DOHH2 (cell line): ENCODE measurements at regions not wholly inside any gene's neighbourhood (a gene's known extent, or its start where the extent isn't known, plus 50 kb on each side); places are given as distances from the start of the nearest gene placed in this dataset.

Experiments used
- CTCF ChIP-seq: fragments of 200-600 bp; sonication (generic); IDR thresholded peaks from one replicate; pipeline ENCODE4 v1.5.1; 2014; ENCODE audit warnings: antibody characterized with exemption, mild to moderate bottlenecking, low read depth, low read length; ENCODE audit not compliant: poor library complexity, severe bottlenecking
- EZH2phosphoT487 ChIP-seq: fragments of 200-600 bp; sonication (generic); IDR thresholded peaks from 2 replicates; pipeline ENCODE4 v1.6.1; 2017; ENCODE audit warnings: borderline replicate concordance, mild to moderate bottlenecking, antibody characterized with exemption, low read length, moderate library complexity, mixed read lengths

DNA sequence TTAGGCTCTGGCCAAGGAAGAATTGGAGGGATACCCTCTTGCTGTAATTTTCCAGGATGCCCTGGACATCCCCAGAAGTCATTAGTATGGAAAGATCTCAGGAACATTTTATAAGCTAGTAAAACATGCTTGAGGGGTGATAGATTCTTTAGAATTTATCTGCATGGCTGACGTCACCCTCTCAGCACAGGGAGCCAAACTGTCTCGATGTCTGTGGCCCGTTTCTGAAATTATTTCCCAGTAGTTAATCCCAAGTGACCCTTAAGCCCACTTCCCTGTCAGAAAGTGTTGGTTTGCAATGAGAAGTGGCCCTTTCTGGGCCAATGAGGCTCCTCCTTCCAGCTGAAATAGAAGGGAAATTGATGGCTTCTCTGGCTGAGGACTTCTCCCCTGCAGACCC is 184.5 kb upstream of the BMPER start:
- TF ChIP-seq CTCF, result no peak
- no peak for TF ChIP-seq EZH2phosphoT487
